GM21515 (cell line): ENCODE measurements at regions not wholly inside any gene's neighbourhood (a gene's known extent, or its start where the extent isn't known, plus 50 kb on each side); places are given as distances from the start of the nearest gene placed in this dataset.
A peak's percentile ranks its signal among the peaks of the same experiment; 100 is the strongest.
"Not testable (repeated sequence)": the region's sequence is repeated elsewhere in the genome, so short reads cannot be mapped to it uniquely, and the experiment has no call there.

Source experiments
- ATAC-seq: cut with Tn5 transposase; IDR thresholded peaks from one replicate; pipeline ENCODE4 v1.9.1; 2021; ENCODE audit not compliant: unreplicated experiment

DNA sequence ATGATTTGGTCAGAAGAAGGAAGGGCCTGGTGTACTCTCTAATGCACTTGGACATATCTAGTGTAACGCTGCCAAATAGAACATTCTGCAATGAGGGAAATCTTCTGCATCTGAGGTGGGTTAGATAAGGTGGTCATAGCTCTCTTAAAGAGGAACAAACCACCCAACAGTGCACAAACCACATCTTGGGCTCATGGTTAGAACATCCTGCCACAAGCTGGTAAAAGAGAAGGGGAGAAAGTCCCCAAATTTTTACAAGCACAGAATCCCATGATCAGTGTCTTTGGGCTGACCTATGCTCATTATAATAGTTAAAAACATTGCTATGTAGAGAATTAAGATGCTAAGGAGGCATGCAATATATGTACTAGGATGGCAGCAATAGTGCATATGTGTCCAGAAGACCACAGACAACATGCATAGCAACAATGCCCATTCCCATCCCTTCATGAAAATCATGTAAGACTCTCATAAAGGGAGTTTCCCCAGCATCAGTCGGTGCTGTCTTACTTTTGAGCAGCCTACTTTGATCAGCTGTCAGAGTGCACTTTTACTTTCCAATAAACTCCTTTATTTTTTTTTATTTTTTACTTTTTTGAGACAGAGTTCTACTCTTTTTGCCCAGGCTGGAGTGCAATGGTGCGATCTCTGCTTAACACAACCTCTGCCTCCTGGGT lies 99.7 kb upstream of the SLC7A11 start:
- peak; percentile 45 for ATAC-seq

DNA sequence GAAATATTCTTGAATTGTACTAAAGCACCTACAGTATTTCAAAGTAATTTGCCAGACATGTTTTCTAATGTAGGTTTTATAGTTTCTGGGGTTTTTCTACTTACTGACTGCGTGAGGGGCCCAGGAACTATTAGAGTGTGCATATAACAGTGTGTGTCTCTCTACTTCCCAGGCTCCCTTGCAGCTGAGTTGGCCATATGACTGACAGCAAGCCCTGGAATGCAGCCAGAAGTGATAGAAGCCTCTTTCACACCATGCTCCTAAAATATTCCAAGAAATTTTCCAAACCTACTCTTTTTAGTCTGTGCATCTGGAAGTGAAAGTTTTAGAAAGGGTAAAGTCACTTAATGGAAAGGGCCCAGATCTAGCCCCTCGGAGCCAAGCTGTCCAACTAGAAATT lies 96.7 kb upstream of the SLC7A11 start:
- no peak for ATAC-seq

DNA sequence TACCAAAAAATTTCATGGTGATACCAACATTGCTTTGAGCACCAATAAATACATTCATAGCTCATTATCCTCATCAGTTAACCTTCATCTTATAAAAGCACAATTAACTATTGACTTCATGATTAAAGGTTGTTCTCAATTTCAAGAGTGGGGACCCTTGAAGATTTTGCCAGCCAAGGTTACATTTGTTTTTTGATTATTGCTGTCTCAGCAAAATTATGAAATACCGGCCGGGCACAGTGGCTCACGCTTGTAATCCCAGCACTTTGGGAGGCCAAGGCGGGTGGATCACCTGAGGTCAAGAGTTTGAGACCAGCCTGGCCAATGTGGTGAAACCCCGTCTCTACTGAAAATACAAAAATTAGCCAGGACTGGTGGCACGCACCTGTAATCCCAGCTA lies 96.1 kb upstream of the SLC7A11 start:
- not testable (repeated sequence) for ATAC-seq

DNA sequence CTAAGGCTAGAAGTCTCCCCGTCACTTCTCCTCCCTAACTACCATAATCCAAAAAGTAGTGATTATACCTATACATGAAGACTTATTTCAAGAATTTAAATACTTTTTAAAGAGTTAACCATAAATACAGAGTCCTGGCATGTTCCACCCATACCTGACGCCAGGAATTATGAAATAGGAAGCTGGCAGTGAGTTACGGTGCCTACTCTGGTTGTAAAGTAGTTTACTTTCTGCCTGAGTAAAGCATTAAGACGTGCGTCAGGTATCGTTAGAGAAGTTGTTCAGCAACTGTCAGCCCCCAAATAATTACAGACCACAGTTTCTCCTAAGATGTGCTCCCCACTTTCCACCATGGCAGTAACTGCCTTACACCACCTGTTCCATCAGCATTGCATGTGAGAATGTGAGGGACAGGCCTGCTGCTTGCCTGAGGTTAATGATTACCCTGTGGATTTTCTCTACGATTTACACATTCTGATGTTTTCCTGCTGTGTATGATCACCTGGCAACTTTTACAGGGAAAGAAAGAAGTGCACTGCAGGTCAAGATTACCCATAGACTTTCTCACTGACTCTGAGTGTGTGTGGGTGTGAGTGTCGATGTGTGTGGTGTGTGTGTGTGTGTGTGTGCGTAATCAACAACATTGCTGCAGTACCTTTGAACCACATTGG lies 92.3 kb upstream of the SLC7A11 start:
- ATAC-seq, result no peak

DNA sequence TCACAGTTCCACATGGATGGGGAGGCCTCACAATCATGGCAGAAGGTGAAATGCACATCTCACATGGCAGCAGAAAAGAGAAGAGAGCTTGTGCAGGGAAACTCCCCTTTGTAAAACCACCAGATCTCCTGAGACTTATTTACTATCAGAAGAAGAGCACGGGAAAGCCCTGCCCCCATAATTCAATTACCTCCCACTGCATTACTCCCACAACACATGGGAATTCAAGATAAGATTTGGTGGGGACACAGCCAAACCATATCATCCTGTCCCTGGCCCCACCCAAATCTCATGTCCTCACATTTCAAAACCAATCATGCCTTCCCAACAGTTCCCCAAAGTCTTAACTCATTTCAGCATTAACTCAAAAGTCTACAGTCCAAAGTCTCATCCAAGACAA lies 90.3 kb upstream of the SLC7A11 start:
- ATAC-seq, result not testable (repeated sequence)

DNA sequence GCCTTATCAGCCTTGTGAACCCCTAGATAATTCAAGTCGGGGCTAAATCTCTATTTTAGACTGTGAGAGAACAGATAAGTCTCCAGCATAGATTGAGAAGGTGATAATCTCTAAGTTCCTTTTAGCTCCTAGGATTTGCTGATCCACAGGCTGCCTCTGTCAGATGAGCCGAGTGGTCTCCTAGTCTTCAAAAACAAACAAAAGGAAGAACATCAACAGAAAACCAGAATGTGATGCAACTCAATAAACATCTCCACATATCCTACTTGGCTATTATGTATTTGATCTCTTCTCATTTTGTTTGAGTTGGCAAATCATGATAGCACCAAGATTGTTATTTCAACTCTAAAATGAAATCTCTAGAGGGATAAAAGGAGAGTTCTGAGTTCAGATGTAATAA lies 88.4 kb upstream of the SLC7A11 start:
- no peak for ATAC-seq

DNA sequence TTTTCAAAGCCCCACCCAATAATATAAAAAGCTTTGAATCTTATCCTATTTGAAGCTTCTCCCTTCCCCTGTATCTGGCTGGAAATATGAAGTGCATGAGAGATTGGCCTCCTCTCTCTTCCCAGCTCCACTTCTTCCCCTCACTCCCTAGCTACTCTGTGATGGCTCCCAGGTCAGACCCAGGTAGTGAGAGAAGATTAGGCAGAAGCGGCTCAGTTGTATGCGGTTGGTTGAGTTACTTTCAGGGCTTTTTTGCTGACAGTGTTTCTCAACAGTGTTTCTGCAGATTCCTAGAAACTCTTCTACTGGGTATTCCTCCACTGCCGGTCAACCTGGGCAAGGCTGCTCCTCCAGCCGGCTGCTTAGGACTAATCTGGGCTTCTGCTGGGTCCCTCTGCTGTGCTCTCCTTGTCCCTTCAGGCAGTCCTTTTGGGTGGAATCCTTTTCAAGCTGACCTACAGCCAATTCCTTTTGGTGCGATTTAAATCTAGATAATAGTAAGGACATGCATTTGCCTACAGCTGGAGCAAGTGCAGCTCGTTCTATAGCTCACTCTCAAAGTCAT lies 87.4 kb upstream of the SLC7A11 start:
- no peak for ATAC-seq

DNA sequence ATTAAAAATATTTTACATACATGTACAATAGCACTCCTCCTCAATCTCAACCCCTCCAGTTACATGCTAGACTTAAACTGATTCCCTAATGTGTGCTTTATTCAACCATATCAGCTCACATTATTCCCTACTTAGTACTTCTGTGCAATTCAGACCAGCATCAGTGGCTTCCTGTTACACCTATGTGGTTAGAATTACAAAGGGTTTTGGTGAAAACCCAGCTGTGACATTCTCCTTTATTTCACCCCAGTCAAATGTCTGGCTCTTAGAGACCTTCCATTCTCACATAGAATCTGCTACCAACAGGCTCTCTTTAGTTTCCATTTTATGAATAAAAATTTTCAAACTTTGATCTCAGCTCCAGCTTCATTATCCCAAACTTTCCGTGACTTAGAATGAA lies 85.2 kb upstream of the SLC7A11 start:
- ATAC-seq, result no peak

DNA sequence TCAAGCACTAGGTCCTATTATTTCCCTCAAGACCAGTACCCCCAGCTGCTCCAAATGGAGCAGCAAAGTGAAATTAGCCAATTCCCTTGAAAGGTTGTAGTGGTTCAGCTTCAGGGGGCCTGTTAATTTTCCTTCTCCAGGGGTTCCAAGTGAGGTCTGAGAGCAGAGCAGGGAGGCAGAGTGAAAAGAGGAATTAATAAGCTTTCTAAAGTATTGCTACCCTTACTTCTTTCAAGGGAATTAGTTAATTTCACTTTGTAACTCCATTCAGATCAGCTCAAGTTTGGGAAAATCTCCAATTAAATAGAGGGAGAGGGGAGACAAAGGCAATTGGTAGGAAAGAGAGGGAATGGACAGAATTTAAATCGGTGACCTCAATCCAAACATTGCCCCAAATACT lies 78.7 kb upstream of the SLC7A11 start:
- ATAC-seq, result no peak

DNA sequence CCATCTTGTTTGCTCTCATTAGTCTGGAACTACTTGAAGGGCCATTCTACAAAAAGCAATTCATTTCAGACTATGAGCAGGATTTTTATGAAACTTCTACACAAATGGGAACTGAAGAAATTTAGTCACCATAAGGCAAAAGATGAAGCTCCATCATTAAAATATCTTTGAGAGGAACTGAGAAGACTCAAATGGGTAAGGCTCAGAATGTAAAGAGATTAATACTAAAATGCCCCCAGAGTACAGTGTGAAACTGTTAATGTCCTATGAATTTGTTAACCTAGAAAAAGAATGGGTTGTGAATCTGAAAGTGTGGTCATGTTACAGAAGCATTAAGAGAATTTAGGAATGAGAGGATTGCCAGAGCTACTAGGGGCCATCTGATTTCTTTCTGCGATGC lies 77.9 kb upstream of the SLC7A11 start:
- ATAC-seq, result no peak

DNA sequence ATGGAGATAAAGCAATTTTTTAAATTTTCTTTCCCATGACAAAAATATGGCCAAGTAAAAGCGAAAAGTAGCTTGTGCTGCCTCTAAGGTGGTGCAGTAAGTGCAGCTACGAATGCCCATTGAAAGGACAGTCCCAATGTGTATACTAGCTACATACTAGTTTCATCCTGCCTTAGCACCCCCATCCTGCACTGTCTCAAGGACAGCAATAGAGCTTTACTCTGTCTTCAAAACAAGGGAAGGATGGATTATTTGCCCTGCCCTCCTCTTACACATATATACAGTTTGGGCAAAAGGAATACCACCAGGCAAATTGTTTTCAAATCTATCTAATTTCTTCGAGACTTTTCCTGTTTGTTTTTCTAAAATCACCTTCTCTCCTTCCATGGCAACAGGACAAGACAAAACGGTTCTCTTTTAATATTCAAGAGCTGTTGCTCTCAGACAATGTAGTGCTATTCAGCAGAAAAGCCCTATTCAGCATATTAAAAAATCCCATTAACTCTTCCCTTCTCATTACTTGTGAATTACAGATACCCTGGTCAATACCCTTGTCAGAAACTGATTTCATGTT lies 75.1 kb upstream of the SLC7A11 start:
- ATAC-seq, result no peak

DNA sequence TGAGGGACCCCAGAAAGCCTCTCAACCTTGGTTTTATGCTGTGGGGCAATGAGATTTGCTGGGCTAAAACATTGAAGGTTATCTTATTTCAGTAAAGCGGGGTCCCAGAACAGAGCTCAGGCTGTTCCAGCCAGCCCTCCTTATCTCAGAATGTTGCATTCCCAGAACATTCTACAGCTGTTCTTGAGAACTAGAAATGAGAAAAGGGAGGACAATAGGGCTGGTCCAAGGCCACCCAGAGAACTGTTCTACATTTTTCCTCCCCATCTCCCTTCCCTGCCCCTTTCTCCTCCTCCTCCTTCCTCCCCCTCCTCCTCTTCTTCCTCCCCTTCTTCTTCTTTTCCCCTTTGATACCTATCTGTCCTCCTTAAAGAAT lies 70.4 kb upstream of the SLC7A11 start:
- no peak for ATAC-seq

DNA sequence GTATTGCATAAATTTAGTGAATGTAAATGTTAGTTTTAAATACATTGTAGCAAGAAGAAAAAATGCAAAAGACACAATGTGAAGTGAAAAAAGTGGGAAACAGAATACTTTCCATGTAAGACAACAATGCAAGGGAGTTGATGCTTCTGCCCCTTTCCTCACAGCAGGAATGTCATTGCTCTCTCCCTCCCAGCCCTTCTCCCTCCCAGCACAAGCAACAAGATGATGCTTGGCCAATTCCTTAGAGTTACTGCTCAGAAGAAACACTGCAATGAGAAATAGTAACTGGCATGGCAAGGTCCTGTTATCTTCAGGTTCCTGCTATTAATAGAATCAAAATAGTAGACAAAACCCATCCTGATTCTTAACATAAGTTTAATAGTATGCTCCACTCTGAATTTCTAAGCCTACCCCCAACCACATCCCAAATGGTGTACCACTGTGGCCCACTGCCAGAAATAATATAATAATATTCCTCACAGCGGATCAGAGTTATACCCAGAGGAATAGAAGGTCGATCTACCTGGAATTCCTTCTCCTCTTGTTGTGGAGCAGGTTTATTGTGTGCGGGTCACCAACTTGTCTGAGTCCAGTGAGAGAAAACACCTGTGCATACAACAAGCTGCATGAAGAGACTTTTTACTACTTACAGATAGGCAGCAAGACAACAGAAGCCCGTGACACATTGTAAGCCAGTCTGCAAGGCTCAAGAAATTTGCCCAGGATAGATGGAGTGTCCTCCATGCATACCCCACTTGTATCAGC lies 69.8 kb upstream of the SLC7A11 start:
- no peak for ATAC-seq

DNA sequence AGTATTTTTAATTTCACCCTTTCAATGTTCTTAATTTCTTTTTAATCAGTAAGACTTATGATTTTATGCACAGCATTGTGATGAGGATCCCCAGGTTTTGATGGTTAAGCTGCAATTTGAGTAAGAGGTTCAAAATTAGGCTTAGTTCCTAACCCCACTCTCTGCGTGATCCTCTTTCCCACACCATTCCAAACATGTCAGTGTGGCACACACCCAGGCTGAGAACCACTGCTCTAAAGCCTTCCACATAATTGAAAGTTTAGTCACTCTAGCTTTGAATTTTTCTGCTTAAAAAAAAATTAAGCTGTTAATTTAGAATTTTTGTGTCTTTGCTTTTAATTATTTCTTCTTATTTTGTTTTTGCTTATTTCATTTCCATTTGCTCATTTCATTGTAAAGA lies 68.8 kb upstream of the SLC7A11 start:
- ATAC-seq, result no peak

DNA sequence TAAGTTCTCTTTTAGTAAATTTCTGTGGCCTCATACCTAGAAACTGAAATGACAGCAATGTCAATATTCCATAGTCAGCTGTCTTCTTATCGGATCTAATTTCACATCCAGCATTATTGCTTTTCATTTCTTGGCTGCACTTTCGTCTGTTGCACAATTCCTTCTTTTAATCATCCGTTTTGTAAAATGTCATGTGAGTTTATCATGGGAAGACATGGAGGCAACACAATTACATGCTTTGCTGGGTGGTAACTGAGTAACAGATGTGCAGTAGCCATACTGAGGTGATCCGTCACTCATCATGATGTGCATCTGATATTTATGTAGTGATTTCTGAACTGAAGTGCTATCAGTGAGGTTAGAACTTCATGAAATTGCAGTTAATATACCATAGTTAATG lies 68.3 kb upstream of the SLC7A11 start:
- no peak for ATAC-seq

DNA sequence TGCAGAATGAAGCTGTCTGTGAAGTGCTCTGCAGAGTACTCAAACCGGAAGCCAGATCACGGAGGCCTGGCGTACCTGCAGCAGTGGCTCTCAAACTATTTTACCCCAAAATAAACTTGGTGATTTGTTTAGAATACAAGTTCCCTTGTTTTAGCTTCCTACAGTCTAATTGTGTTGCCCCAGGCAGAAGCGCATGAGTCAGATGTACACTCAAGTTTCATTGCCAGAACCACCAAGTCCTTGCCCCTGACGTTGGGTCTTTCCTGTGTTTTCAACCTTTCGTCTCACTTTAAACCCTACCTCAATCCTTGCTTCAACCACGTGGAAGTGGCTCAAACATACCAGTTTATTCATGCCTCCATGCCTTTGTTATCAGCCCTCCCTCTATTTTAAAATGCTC lies 66.2 kb upstream of the SLC7A11 start:
- no peak for ATAC-seq

DNA sequence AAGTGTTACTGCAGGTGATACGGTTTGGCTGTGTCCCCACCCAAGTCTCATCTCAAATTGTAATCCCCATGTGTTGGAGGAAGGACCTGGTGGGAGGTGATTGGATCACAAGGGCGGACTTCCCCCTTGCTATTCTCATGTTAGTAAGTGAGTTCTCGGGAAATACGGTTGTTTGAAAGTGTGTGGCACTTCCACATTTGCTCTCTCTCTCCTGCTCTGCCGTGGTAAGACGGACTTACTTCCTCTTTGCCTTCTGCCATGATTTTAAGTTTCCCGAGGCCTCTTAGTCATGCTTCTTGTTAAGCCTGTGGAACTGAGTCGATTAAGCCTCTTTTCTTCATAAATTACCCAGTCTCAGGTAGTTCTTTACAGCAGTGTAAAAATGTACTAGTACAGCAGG lies 65.2 kb upstream of the SLC7A11 start:
- no peak for ATAC-seq

DNA sequence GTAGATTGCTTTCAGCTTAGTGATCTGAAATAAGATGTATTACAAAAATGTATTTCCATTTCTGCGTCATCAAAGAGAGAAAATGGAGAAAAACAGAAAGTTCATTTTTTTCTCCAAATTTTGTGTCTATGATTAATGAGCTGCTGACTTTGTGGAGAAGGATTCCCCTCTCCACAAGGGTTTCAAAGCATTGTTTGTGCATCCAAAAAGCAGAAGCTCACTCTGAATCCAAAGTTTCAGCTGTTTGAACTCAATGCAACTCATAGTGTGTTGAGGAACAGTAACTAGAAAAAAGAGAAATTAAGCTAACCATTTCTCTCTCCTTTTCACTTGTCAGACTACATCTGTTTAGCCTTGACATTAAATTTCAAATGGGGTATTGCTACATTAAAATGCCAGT lies 62.9 kb upstream of the SLC7A11 start:
- ATAC-seq, result no peak

DNA sequence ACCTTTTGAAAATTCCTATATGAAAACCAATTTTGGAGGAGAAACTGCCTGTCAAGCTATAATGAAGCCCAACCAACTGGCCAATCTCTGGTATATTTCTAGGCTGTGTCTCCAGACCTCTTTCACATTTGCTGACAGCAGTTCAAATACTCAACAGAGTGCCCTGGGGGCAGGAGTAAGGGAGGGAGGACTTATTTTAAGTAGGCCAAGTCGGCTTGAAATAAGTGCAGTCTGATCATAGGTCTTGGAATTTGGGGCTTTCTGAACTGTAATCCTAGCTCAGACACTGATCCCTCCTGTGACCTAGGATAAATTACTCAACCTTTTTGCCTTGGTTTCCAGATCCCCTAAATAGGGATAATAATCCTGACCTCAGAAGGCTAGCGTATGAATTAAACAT lies 59.4 kb upstream of the SLC7A11 start:
- no peak for ATAC-seq

DNA sequence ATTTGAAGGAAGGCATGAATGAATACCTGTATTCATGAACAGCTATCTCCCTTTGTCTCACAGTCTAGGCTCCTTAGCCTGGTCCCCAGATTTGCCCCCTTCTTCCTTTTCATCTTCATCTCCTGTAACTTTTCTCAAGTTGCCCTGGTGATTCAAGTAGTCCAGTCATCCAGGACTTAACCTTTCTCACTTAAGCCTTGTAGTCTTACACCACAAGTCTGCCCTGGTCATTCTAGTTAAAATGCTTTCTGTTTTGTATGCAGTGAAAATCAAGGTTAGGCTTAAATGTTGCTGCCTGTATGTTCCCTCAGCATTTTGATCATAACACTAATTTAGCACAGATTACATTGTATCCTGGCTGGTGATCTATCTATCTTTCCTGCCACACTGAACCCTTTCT lies 58.5 kb upstream of the SLC7A11 start:
- ATAC-seq, result no peak

DNA sequence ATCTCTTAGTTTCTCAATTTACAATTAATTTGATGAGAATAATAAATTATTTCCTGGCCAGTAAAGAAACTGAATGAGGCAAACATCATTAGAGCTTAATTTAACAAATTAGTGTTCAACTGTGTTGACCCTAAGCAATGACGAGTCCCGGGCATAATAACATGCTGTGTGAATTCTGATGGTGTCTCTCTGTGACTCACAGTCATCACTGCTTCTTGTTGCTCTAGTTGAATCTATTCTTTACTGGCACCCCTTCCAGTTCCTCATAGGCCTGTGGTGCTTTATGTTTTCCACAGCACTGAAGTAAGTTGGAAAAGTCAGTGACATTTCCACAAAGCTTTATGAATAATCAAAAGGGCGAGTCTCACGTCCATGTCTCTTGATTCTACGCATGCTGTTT lies 57.7 kb upstream of the SLC7A11 start:
- ATAC-seq, result no peak

DNA sequence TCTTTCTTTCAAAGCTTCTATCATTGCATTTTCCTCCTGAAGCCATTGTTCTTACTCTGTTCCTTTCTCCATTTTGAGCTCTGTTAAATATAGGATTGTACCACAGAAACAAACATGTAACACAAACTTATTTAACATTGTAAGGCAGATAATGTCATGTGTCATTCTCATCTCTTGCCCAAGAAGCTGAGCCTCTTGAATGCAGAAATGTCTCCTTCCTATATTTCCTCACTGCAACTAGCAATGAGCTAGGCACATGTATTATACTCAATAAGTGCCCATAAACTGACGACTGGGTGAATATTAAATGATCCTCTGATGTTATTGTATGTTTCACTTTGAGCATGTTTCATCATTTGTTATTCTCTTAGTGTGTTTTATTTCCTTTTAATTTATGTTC lies 56.7 kb upstream of the SLC7A11 start:
- no peak for ATAC-seq
